ENCODE measurements at regions not wholly inside any gene's neighbourhood (a gene's known extent, or its start where the extent isn't known, plus 50 kb on each side); places are given as distances from the start of the nearest gene placed in this dataset.

DNA sequence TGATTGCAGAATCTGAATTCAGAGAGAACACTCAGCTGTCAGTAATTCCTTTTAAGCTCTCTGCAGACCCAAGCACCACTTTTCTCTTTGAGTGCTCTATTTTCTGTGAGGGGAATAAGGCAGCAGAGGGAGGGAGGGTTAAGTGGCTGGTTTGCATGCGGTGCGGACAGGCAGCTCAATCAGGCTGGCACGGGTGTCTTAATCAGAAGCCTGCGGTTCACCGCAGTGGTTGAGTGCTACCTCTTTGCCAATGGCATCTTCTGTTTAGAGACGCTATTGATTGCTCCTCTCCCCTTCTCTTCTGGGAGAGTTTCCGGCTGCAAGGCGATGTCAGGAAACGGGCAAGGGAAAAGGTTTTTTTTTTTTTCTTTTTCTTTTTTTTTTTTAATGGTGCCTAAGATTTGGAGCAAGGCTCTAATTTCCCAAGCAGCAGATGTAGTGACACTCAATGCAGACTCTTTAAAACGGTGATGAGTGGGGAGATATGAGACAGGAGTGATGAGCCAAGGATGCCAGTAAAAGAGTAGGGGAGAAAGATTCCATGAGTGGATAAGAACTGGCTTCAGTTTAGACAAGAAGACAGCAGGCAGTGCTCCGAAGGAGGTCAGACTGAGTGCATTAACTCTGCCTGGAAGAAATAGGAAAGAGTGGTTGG is 533.7 kb upstream of the SEL1L start (continued):
- TF ChIP-seq, protein P1, sequence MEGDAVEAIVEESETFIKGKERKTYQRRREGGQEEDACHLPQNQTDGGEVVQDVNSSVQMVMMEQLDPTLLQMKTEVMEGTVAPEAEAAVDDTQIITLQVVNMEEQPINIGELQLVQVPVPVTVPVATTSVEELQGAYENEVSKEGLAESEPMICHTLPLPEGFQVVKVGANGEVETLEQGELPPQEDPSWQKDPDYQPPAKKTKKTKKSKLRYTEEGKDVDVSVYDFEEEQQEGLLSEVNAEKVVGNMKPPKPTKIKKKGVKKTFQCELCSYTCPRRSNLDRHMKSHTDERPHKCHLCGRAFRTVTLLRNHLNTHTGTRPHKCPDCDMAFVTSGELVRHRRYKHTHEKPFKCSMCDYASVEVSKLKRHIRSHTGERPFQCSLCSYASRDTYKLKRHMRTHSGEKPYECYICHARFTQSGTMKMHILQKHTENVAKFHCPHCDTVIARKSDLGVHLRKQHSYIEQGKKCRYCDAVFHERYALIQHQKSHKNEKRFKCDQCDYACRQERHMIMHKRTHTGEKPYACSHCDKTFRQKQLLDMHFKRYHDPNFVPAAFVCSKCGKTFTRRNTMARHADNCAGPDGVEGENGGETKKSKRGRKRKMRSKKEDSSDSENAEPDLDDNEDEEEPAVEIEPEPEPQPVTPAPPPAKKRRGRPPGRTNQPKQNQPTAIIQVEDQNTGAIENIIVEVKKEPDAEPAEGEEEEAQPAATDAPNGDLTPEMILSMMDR (conservative IDR thresholded peaks at IDR 0.05; ENCODE audit: low read depth in 2 of 2) = no peak
- TF ChIP-seq ZNF114 (CRISPR knock-in tag; IDR thresholded peaks at IDR 0.05) (no peak), JUNB (IDR thresholded peaks at IDR 0.05; ENCODE audit: unreplicated experiment) (no peak), ZNF331 (CRISPR knock-in tag; IDR thresholded peaks at IDR 0.05; ENCODE audit: low read depth) (no peak), POLR2AphosphoS5 (IDR thresholded peaks at IDR 0.05; ENCODE audit: low read depth) (no peak), EZH2 (IDR thresholded peaks at IDR 0.05; ENCODE audit: low read depth, unreplicated experiment) (no peak)
- TF ChIP-seq, protein P2, sequence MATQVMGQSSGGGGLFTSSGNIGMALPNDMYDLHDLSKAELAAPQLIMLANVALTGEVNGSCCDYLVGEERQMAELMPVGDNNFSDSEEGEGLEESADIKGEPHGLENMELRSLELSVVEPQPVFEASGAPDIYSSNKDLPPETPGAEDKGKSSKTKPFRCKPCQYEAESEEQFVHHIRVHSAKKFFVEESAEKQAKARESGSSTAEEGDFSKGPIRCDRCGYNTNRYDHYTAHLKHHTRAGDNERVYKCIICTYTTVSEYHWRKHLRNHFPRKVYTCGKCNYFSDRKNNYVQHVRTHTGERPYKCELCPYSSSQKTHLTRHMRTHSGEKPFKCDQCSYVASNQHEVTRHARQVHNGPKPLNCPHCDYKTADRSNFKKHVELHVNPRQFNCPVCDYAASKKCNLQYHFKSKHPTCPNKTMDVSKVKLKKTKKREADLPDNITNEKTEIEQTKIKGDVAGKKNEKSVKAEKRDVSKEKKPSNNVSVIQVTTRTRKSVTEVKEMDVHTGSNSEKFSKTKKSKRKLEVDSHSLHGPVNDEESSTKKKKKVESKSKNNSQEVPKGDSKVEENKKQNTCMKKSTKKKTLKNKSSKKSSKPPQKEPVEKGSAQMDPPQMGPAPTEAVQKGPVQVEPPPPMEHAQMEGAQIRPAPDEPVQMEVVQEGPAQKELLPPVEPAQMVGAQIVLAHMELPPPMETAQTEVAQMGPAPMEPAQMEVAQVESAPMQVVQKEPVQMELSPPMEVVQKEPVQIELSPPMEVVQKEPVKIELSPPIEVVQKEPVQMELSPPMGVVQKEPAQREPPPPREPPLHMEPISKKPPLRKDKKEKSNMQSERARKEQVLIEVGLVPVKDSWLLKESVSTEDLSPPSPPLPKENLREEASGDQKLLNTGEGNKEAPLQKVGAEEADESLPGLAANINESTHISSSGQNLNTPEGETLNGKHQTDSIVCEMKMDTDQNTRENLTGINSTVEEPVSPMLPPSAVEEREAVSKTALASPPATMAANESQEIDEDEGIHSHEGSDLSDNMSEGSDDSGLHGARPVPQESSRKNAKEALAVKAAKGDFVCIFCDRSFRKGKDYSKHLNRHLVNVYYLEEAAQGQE (IDR thresholded peaks at IDR 0.05; ENCODE audit: unreplicated experiment) = no peak

DNA sequence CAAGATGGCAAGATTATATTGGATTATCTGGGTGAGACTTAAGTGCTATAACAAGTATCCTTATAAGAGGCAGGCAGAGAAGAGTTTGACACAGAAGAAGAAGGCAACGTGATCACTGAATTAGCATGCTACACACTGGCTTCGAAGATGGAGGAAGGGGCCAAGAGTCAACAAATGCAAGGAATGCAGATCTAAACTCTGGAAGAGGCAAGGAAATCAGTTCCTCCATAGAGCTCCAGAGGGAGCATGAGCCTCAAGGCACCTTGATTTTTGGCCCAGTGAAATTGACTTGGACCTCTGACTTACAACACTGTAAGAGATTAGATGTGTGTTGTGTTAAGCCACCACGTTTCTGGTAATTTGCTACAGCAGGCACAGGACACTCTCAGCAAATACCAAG is 536.4 kb upstream of the SEL1L start:
- no peaks in the 10 kb centered on the region for H3K4me1 Mint-ChIP-seq
- Histone ChIP-seq H3K4me3 (no peak overlapping the region), H3K4me1 (ENCODE audit: insufficient read depth) (no peaks in the 10 kb centered on the region), H3K79me2 (replicated peaks; ENCODE audit: insufficient read depth) (no peaks in the 10 kb centered on the region), H3K4me2 (no peak overlapping the region), H3K36me3 (ENCODE audit: insufficient read depth) (no peaks in the 10 kb centered on the region), H3F3A (replicated peaks; ENCODE audit: low read depth) (no peaks in the 10 kb centered on the region), H3K27ac (ENCODE audit: low read depth) (no peak overlapping the region), H3K27me3 (ENCODE audit: insufficient read depth) (no peaks in the 10 kb centered on the region), H4K20me1 (replicated peaks; ENCODE audit: insufficient read depth) (no peaks in the 10 kb centered on the region), H3K9me2 (ENCODE audit: insufficient read depth) (peaks cover 6% of the 10 kb centered on the region; the same call in 1 of the 2 replicates), H2AFZ (no peak overlapping the region; the same call in 1 of the 2 replicates)
- H3K27me3 Mint-ChIP-seq (ENCODE audit: insufficient read depth, low read depth, poor library complexity) = peaks cover 2% of the 10 kb centered on the region
- peaks cover 18% of the 10 kb centered on the region; the same call in 2 of the 3 replicates for H3K36me3 Mint-ChIP-seq (ENCODE audit: low read depth)
- no peak overlapping the region for H3K27ac Mint-ChIP-seq
- peaks cover 87% of the 10 kb centered on the region for H3K9me3 Mint-ChIP-seq
- ATAC-seq = no peak
- TF ChIP-seq, protein P1 (conservative IDR thresholded peaks at IDR 0.05; ENCODE audit: low read depth in 2 of 2) = peak; percentile 40 to 49; a peak in 3 of 4 replicates
- no peak for TF ChIP-seq POLR2AphosphoS5 (IDR thresholded peaks at IDR 0.05; ENCODE audit: low read depth)
- H3K4me3 Mint-ChIP-seq = no peak overlapping the region
- peak; percentile 48 for DNase-seq (ENCODE audit: low spot score)

All from GM23338 (cell line).